Activated naive CD8-positive, alpha-beta T cell treated with anti-CD3 and anti-CD28 coated beads, Interleukin-2, amount 10 ng/mL, durations not matched to agents 7 days and 5 days (primary cell): ENCODE measurements at regions not wholly inside any gene's neighbourhood (a gene's known extent, or its start where the extent isn't known, plus 50 kb on each side); places are given as distances from the start of the nearest gene placed in this dataset.

Experiments used
- ATAC-seq: fragments of 150-1000 bp; cut with Tn5 transposase; one replicate; pipeline ENCODE4 v1.10.0; 2021; ENCODE audit warnings: low read depth, moderate library complexity
- POLR2A ChIA-PET: fragments of 350-600 bp; sonication (Branson Sonifier 250); formaldehyde crosslinking; loops from one replicate; lab custom pipeline; 2021; ENCODE audit warnings: antibody characterized with exemption; lab: Charles Lee
- DNase-seq: peaks from one replicate; pipeline ENCODE4 v3.0.0; 2021
- H3K27ac Mint-ChIP-seq: one replicate; pipeline ENCODE4 v1.8.0; 2022; ENCODE audit warnings: mild to moderate bottlenecking, mixed read lengths
- H3K27me3 Mint-ChIP-seq: one replicate; pipeline ENCODE4 v1.8.0; 2022; ENCODE audit warnings: mild to moderate bottlenecking, moderate library complexity, mixed read lengths
- H3K36me3 Mint-ChIP-seq: one replicate; pipeline ENCODE4 v1.8.0; 2021; ENCODE audit warnings: mild to moderate bottlenecking, mixed read lengths
- H3K4me1 Mint-ChIP-seq: one replicate; pipeline ENCODE4 v1.8.0; 2021; ENCODE audit warnings: mixed read lengths
- H3K4me3 Mint-ChIP-seq: one replicate; pipeline ENCODE4 v1.8.0; 2022; ENCODE audit warnings: mild to moderate bottlenecking, moderate library complexity, mixed read lengths
- H3K9me3 Mint-ChIP-seq: one replicate; pipeline ENCODE4 v1.8.0; 2021; ENCODE audit warnings: mixed read lengths

GRCh38 chr5:44252545-44252944 lies 136.7 kb downstream of the FGF10 start:
- Mint-ChIP-seq H3K4me1 (no peaks in the 10 kb centered on the region), H3K9me3 (peaks cover 2% of the 10 kb centered on the region), H3K4me3 (no peak overlapping the region), H3K27ac (no peak overlapping the region), H3K36me3 (no peaks in the 10 kb centered on the region), H3K27me3 (no peaks in the 10 kb centered on the region)
- POLR2A ChIA-PET = no interaction called here
- no peak for DNase-seq
- no peak for ATAC-seq

- no peak overlapping the region for H3K27ac Mint-ChIP-seq
- POLR2A ChIA-PET = no interaction called here
- no peak overlapping the region for H3K4me3 Mint-ChIP-seq
- no peaks in the 10 kb centered on the region for H3K36me3 Mint-ChIP-seq
- DNase-seq (no peak), ATAC-seq (no peak)
- no peaks in the 10 kb centered on the region for H3K4me1 Mint-ChIP-seq
- no peaks in the 10 kb centered on the region for H3K27me3 Mint-ChIP-seq
- peaks cover 5% of the 10 kb centered on the region for H3K9me3 Mint-ChIP-seq
These were observed 142.2 kb downstream of the FGF10 start for GRCh38 chr5:44246986-44247385.

GRCh38 chr5:44245935-44246334 lies 143.3 kb downstream of the FGF10 start:
- DNase-seq = no peak
- H3K9me3 Mint-ChIP-seq = peaks cover 5% of the 10 kb centered on the region
- POLR2A ChIA-PET = no interaction called here
- no peaks in the 10 kb centered on the region for H3K36me3 Mint-ChIP-seq
- ATAC-seq = no peak
- H3K4me1 Mint-ChIP-seq = no peaks in the 10 kb centered on the region
- H3K27ac Mint-ChIP-seq = no peak overlapping the region
- H3K4me3 Mint-ChIP-seq = no peak overlapping the region
- H3K27me3 Mint-ChIP-seq = no peaks in the 10 kb centered on the region

- no peaks in the 10 kb centered on the region for H3K4me1 Mint-ChIP-seq
- H3K9me3 Mint-ChIP-seq = peaks cover 3% of the 10 kb centered on the region
- no peaks in the 10 kb centered on the region for H3K27me3 Mint-ChIP-seq
- no peaks in the 10 kb centered on the region for H3K36me3 Mint-ChIP-seq
- no peak for ATAC-seq
- no peak overlapping the region for H3K4me3 Mint-ChIP-seq
- no peak overlapping the region for H3K27ac Mint-ChIP-seq
- POLR2A ChIA-PET = no interaction called here
- DNase-seq = no peak
These were observed 146.4 kb downstream of the FGF10 start for GRCh38 chr5:44242791-44243190.

- H3K27ac Mint-ChIP-seq = no peak overlapping the region
- no peaks in the 10 kb centered on the region for H3K36me3 Mint-ChIP-seq
- no peaks in the 10 kb centered on the region for H3K4me1 Mint-ChIP-seq
- H3K4me3 Mint-ChIP-seq = no peak overlapping the region
- no peaks in the 10 kb centered on the region for H3K9me3 Mint-ChIP-seq
- POLR2A ChIA-PET = no interaction called here
- DNase-seq (no peak), ATAC-seq (no peak)
- no peaks in the 10 kb centered on the region for H3K27me3 Mint-ChIP-seq
These were observed 153.2 kb downstream of the FGF10 start for GRCh38 chr5:44236040-44236439.

GRCh38 chr5:44233691-44234090 lies 155.5 kb downstream of the FGF10 start:
- no peaks in the 10 kb centered on the region for H3K27me3 Mint-ChIP-seq
- POLR2A ChIA-PET = no interaction called here
- ATAC-seq (no peak), DNase-seq (no peak)
- H3K36me3 Mint-ChIP-seq = no peaks in the 10 kb centered on the region
- no peak overlapping the region for H3K27ac Mint-ChIP-seq
- no peak overlapping the region for H3K4me3 Mint-ChIP-seq
- H3K4me1 Mint-ChIP-seq = no peaks in the 10 kb centered on the region
- no peaks in the 10 kb centered on the region for H3K9me3 Mint-ChIP-seq

- H3K4me3 Mint-ChIP-seq = no peak overlapping the region
- POLR2A ChIA-PET = no interaction called here
- ATAC-seq = no peak
- no peaks in the 10 kb centered on the region for H3K27me3 Mint-ChIP-seq
- no peaks in the 10 kb centered on the region for H3K36me3 Mint-ChIP-seq
- no peaks in the 10 kb centered on the region for H3K9me3 Mint-ChIP-seq
- no peaks in the 10 kb centered on the region for H3K4me1 Mint-ChIP-seq
- no peak for DNase-seq
- H3K27ac Mint-ChIP-seq = no peak overlapping the region
These were observed 163.7 kb downstream of the FGF10 start for GRCh38 chr5:44225231-44226160.

GRCh38 chr5:44199408-44199807 lies 189.8 kb downstream of the FGF10 start:
- ATAC-seq (no peak), DNase-seq (no peak)
- no peaks in the 10 kb centered on the region for H3K27me3 Mint-ChIP-seq
- POLR2A ChIA-PET = no interaction called here
- H3K4me1 Mint-ChIP-seq = no peaks in the 10 kb centered on the region
- H3K4me3 Mint-ChIP-seq = no peak overlapping the region
- peaks cover 13% of the 10 kb centered on the region for H3K9me3 Mint-ChIP-seq
- no peaks in the 10 kb centered on the region for H3K36me3 Mint-ChIP-seq
- no peak overlapping the region for H3K27ac Mint-ChIP-seq

- POLR2A ChIA-PET = no interaction called here
- H3K27ac Mint-ChIP-seq = no peak overlapping the region
These were observed 200.0 kb downstream of the FGF10 start for GRCh38 chr5:44189255-44189654.

GRCh38 chr5:44187973-44188372 lies 201.2 kb downstream of the FGF10 start:
- Mint-ChIP-seq H3K9me3 (peaks cover 1% of the 10 kb centered on the region), H3K27ac (no peak overlapping the region), H3K27me3 (no peaks in the 10 kb centered on the region), H3K4me3 (no peak overlapping the region), H3K36me3 (no peaks in the 10 kb centered on the region), H3K4me1 (no peaks in the 10 kb centered on the region)
- POLR2A ChIA-PET = no interaction called here
- no peak for DNase-seq
- ATAC-seq = no peak

More at GRCh38 chr5:44189255-44189654, 200.0 kb downstream of the FGF10 start:
- DNase-seq (no peak), ATAC-seq (no peak)
- Mint-ChIP-seq H3K4me1 (no peaks in the 10 kb centered on the region), H3K9me3 (peaks cover 4% of the 10 kb centered on the region), H3K36me3 (no peaks in the 10 kb centered on the region), H3K27me3 (no peaks in the 10 kb centered on the region), H3K4me3 (no peak overlapping the region)

- POLR2A ChIA-PET = no interaction called here
- DNase-seq (no peak), ATAC-seq (no peak)
- peaks cover 8% of the 10 kb centered on the region for H3K9me3 Mint-ChIP-seq
- H3K4me3 Mint-ChIP-seq = no peak overlapping the region
- H3K27me3 Mint-ChIP-seq = no peaks in the 10 kb centered on the region
- H3K27ac Mint-ChIP-seq = no peak overlapping the region
- H3K4me1 Mint-ChIP-seq = no peaks in the 10 kb centered on the region
- no peaks in the 10 kb centered on the region for H3K36me3 Mint-ChIP-seq
These were observed 205.5 kb downstream of the FGF10 start for GRCh38 chr5:44183753-44184152.

- Mint-ChIP-seq H3K9me3 (peaks cover 8% of the 10 kb centered on the region), H3K4me3 (no peak overlapping the region), H3K27ac (no peak overlapping the region), H3K27me3 (no peaks in the 10 kb centered on the region), H3K4me1 (no peaks in the 10 kb centered on the region), H3K36me3 (no peaks in the 10 kb centered on the region)
- no peak for DNase-seq
- POLR2A ChIA-PET = no interaction called here
- no peak for ATAC-seq
These were observed 205.9 kb downstream of the FGF10 start for GRCh38 chr5:44183312-44183711.

- Mint-ChIP-seq H3K27ac (no peak overlapping the region), H3K9me3 (peaks cover 8% of the 10 kb centered on the region), H3K4me3 (no peak overlapping the region), H3K27me3 (no peaks in the 10 kb centered on the region), H3K36me3 (no peaks in the 10 kb centered on the region), H3K4me1 (no peaks in the 10 kb centered on the region)
- DNase-seq (no peak), ATAC-seq (no peak)
- POLR2A ChIA-PET = no interaction called here
These were observed 210.8 kb downstream of the FGF10 start for GRCh38 chr5:44178414-44178813.

GRCh38 chr5:44167540-44167939 lies 221.7 kb downstream of the FGF10 start:
- ATAC-seq (no peak), DNase-seq (no peak)
- Mint-ChIP-seq H3K27ac (no peak overlapping the region), H3K9me3 (peaks cover 19% of the 10 kb centered on the region), H3K4me1 (no peaks in the 10 kb centered on the region), H3K27me3 (no peaks in the 10 kb centered on the region), H3K36me3 (no peaks in the 10 kb centered on the region), H3K4me3 (no peak overlapping the region)
- POLR2A ChIA-PET = no interaction called here
